Stomach (tissue), 8 donors: ENCODE measurements at regions not wholly inside any gene's neighbourhood (a gene's known extent, or its start where the extent isn't known, plus 50 kb on each side); places are given as distances from the start of the nearest gene placed in this dataset.

ENCODE experiments used
- DNase-seq, 2 donors: peaks; one replicate each; pipeline versions ENCODE4 v3.0.0 to v3.0.0-alpha.2; 2013 to 2019
- H3K27ac ChIP-seq, 5 donors: fragments of 200-600 bp in 4 of 5; sonication (generic) in 4 of 5; one replicate each; pipeline ENCODE4 v1.5.1; 2013 to 2019; ENCODE audit warnings: mild to moderate bottlenecking in 1 of 5, moderate library complexity in 1 of 5
- H3K27me3 ChIP-seq, 3 donors: fragments of 200-600 bp; sonication (generic); one replicate each; pipeline ENCODE4 v1.5.1; 2017 to 2019; ENCODE audit warnings: mixed run types in 1 of 3
- H3K36me3 ChIP-seq, 4 donors: fragments of 200-600 bp; sonication (generic); 1 replicate in 3 of 4; 2 replicates in 1 of 4; pipeline ENCODE4 v1.5.1; 2016 to 2019
- H3K4me1 ChIP-seq, 4 donors: fragments of 200-600 bp; sonication (generic); one replicate each; pipeline ENCODE4 v1.5.1; 2016 to 2019
- H3K4me3 ChIP-seq, 4 donors: fragments of 200-600 bp; sonication (generic) in 3 of 4; one replicate each; pipeline ENCODE4 v1.5.1; 2016 to 2019; ENCODE audit warnings: mild to moderate bottlenecking in 1 of 4
- H3K9me3 ChIP-seq, 4 donors: fragments of 200-600 bp; sonication (generic); one replicate each; pipeline ENCODE4 v1.5.1; 2016 to 2019
- CTCF ChIP-seq, 7 experiments: fragments of 450-650 bp in 4 of 7; fragments of 200-600 bp in 3 of 7; sonication (generic) in 3 of 7; IDR thresholded peaks; one replicate each; pipeline ENCODE4 v1.5.1; 2016 to 2019; ENCODE audit warnings: antibody characterized with exemption in 7 of 7, control low read depth in 2 of 7, mild to moderate bottlenecking in 1 of 7
- EP300 ChIP-seq: sonication (generic); formaldehyde crosslinking; IDR thresholded peaks from one replicate; pipeline ENCODE4 v1.6.1; 2017; ENCODE audit warnings: antibody characterized with exemption
- POLR2A ChIP-seq, 4 donors: fragments of 450-650 bp; IDR thresholded peaks; one replicate each; pipeline ENCODE4 v1.6.1; 2016; ENCODE audit warnings: antibody characterized with exemption in 4 of 4, control low read depth in 2 of 4, mild to moderate bottlenecking in 1 of 4, moderate library complexity in 1 of 4
- POLR2AphosphoS5 ChIP-seq, 3 donors: sonication (generic); formaldehyde crosslinking; IDR thresholded peaks; one replicate each; pipeline ENCODE4 v1.6.1; 2016; ENCODE audit warnings: antibody characterized with exemption in 3 of 3
- WGBS, 5 donors: extraction: QIAGEN DNeasy Blood & Tissue Kit in 3 of 5; methylation state at CpG; one replicate each; pipeline versions ENCODE4 v1.1.5 to v1.1.7; 2013 to 2018; 5-methylcytosine and 5-hydroxymethylcytosine counted together
- intact Hi-C: fragments of 100-400 bp; cut with DNase I; formaldehyde crosslinking; loops from one replicate; pipeline ENCODE4 v1.15.1; 2023; ENCODE audit warnings: low total_unique reads
- donor health status: healthy with polysubstance abuse.
- donor health status: Bipolar disorder and iron deficiency.
- donor health status: healthy.

GRCh38 chr2:14746133-14746532 lies 113.6 kb downstream of the LRATD1 start:
- DNase-seq: no peak
- Histone ChIP-seq H3K27me3 (no peaks in the 10 kb centered on the region), H3K27ac (no peak overlapping the region), H3K36me3 (no peaks in the 10 kb centered on the region), H3K4me1 (no peaks in the 10 kb centered on the region), H3K9me3 (peaks cover 0 to 6% (median 0%) of the 10 kb centered on the region in 4 donors), H3K4me3 (no peak overlapping the region)
- TF ChIP-seq POLR2AphosphoS5 (IDR thresholded peaks at IDR 0.05): no peak
- no peak for TF ChIP-seq POLR2A (IDR thresholded peaks at IDR 0.05)
- TF ChIP-seq CTCF (IDR thresholded peaks at IDR 0.05): no peak
- no peak for TF ChIP-seq EP300
- intact Hi-C loops: no loop called here
- WGBS, 5 donors: 92 to 99% (median 95%) methylated on average over 7 of the region's 7 CpGs

GRCh38 chr2:14747447-14747846 lies 114.9 kb downstream of the LRATD1 start:
- no peak overlapping the region for H3K27ac ChIP-seq
- no peaks in the 10 kb centered on the region for H3K4me1 ChIP-seq
- intact Hi-C loops: no loop called here
- H3K36me3 ChIP-seq: no peaks in the 10 kb centered on the region
- H3K27me3 ChIP-seq: no peaks in the 10 kb centered on the region
- TF ChIP-seq CTCF (IDR thresholded peaks at IDR 0.05) (no peak), EP300 (no peak), POLR2AphosphoS5 (IDR thresholded peaks at IDR 0.05) (no peak), POLR2A (IDR thresholded peaks at IDR 0.05) (no peak)
- H3K9me3 ChIP-seq: peaks cover 0 to 6% (median 0%) of the 10 kb centered on the region in 4 donors
- WGBS, 5 donors: 86 to 95% (median 91%) methylated on average over 5 of the region's 5 CpGs
- no peak overlapping the region for H3K4me3 ChIP-seq
- DNase-seq: no peak

- no peaks in the 10 kb centered on the region for H3K4me1 ChIP-seq
- peaks cover 0 to 6% (median 0%) of the 10 kb centered on the region in 4 donors for H3K9me3 ChIP-seq
- TF ChIP-seq EP300 (no peak), POLR2AphosphoS5 (IDR thresholded peaks at IDR 0.05) (no peak)
- no peak overlapping the region for H3K4me3 ChIP-seq
- intact Hi-C loops: no loop called here
- H3K27ac ChIP-seq: no peak overlapping the region
- WGBS, 5 donors: 64 to 100% (median 89%) methylated on average over 1 of the region's 1 CpG
- H3K36me3 ChIP-seq: no peaks in the 10 kb centered on the region
- DNase-seq: no peak
- H3K27me3 ChIP-seq: no peaks in the 10 kb centered on the region
Measured at GRCh38 chr2:14749884-14750283, 117.4 kb downstream of the LRATD1 start.

- intact Hi-C loops: no loop called here
- Histone ChIP-seq H3K27ac (no peak overlapping the region), H3K36me3 (no peaks in the 10 kb centered on the region), H3K4me3 (no peak overlapping the region), H3K9me3 (peaks cover 0 to 6% (median 0%) of the 10 kb centered on the region in 4 donors), H3K27me3 (no peaks in the 10 kb centered on the region), H3K4me1 (no peaks in the 10 kb centered on the region)
- WGBS, 5 donors: 76 to 90% (median 87%) methylated on average over 5 of the region's 5 CpGs
- no peak for DNase-seq
- TF ChIP-seq POLR2A (IDR thresholded peaks at IDR 0.05): no peak
- no peak for TF ChIP-seq CTCF (IDR thresholded peaks at IDR 0.05)
- TF ChIP-seq EP300: no peak
Measured at GRCh38 chr2:14750433-14750832, 117.9 kb downstream of the LRATD1 start.

GRCh38 chr2:14751581-14751980 lies 119.1 kb downstream of the LRATD1 start:
- Histone ChIP-seq H3K27me3 (no peaks in the 10 kb centered on the region), H3K9me3 (peaks cover 0 to 6% (median 0%) of the 10 kb centered on the region in 4 donors), H3K27ac (no peak overlapping the region), H3K4me3 (no peak overlapping the region), H3K36me3 (no peaks in the 10 kb centered on the region), H3K4me1 (no peaks in the 10 kb centered on the region)
- intact Hi-C loops: no loop called here
- 73 to 91% (median 77%) methylated on average over 4 to 5 of the region's 5 CpGs for WGBS, 5 donors
- TF ChIP-seq POLR2A (IDR thresholded peaks at IDR 0.05) (no peak), CTCF (IDR thresholded peaks at IDR 0.05) (no peak), EP300 (no peak), POLR2AphosphoS5 (IDR thresholded peaks at IDR 0.05) (no peak)
- DNase-seq: no peak
